Thoracic aorta (tissue), 2 donors: ENCODE measurements at regions not wholly inside any gene's neighbourhood (a gene's known extent, or its start where the extent isn't known, plus 50 kb on each side); places are given as distances from the start of the nearest gene placed in this dataset.
"Not testable (repeated sequence)": the region's sequence is repeated elsewhere in the genome, so short reads cannot be mapped to it uniquely, and the experiment has no call there.

Experiments used
- ATAC-seq: fragments of 150-250 bp; one replicate; pipeline ENCODE4 v1.8.0; 2017; ENCODE audit warnings: low read depth; ENCODE audit not compliant: insufficient number of reproducible peaks, low FRiP score
- DNase-seq: peaks from one replicate; pipeline ENCODE4 v3.0.0-alpha.2; 2020; ENCODE audit warnings: low spot score
- H3K27ac ChIP-seq, 2 donors: fragments of 200-600 bp; sonication (generic); 1 replicate in 1 of 2; 2 replicates in 1 of 2; pipeline ENCODE4 v1.5.1; 2016; ENCODE audit warnings: mild to moderate bottlenecking in 2 of 2, moderate library complexity in 2 of 2
- H3K27me3 ChIP-seq: fragments of 200-600 bp; sonication (generic); replicated peaks from 2 replicates; pipeline ENCODE4 v1.6.0; 2016; ENCODE audit warnings: mild to moderate bottlenecking; ENCODE audit not compliant: insufficient read depth
- H3K36me3 ChIP-seq: fragments of 200-600 bp; sonication (generic); one replicate; pipeline ENCODE4 v1.5.1; 2016
- H3K4me1 ChIP-seq, 2 donors: fragments of 200-600 bp; sonication (generic); 1 replicate in 1 of 2; 2 replicates in 1 of 2; pipeline versions ENCODE4 v1.5.1 to v1.6.0; 2016; ENCODE audit warnings: low read depth in 2 of 2, mild to moderate bottlenecking in 1 of 2; ENCODE audit not compliant: control insufficient read depth in 1 of 2
- H3K4me3 ChIP-seq: fragments of 200-600 bp; sonication (generic); 2 replicates; pipeline ENCODE4 v1.5.1; 2016; ENCODE audit warnings: mild to moderate bottlenecking
- H3K9me3 ChIP-seq: fragments of 200-600 bp; sonication (generic); 2 replicates; pipeline ENCODE4 v1.5.1; 2016
- TF ChIP-seq, protein P1 (sequence below): fragments of 200-600 bp; sonication (generic); IDR thresholded peaks from one replicate; pipeline ENCODE4 v1.5.1; 2019; ENCODE audit warnings: antibody characterized with exemption

DNA sequence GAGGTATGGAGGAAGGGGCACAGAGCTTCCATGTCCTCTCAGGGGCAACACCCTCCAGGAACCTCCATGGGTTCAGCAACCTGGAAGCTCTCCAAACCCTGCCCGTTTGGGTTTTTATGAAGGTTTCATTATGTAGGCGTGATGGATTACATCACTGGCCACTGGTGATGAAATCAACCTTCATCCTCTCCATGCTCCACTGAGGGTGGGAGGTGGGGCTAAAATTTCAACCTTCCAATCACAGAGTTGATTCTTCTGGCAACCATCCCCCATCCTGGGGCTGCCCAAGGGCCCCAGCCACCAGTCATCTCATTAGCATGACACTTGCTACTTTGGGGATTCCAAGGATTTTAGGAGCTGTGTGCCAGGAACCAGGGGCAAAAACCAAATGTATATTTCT lies 90.1 kb downstream of the TEX36 start:
- no peak for ATAC-seq
- Histone ChIP-seq H3K4me3 (no peak overlapping the region), H3K36me3 (no peaks in the 10 kb centered on the region), H3K4me1 (no peaks in the 10 kb centered on the region), H3K9me3 (peaks cover 7% of the 10 kb centered on the region), H3K27ac (no peak overlapping the region), H3K27me3 (no peaks in the 10 kb centered on the region)
- TF ChIP-seq, protein P1, sequence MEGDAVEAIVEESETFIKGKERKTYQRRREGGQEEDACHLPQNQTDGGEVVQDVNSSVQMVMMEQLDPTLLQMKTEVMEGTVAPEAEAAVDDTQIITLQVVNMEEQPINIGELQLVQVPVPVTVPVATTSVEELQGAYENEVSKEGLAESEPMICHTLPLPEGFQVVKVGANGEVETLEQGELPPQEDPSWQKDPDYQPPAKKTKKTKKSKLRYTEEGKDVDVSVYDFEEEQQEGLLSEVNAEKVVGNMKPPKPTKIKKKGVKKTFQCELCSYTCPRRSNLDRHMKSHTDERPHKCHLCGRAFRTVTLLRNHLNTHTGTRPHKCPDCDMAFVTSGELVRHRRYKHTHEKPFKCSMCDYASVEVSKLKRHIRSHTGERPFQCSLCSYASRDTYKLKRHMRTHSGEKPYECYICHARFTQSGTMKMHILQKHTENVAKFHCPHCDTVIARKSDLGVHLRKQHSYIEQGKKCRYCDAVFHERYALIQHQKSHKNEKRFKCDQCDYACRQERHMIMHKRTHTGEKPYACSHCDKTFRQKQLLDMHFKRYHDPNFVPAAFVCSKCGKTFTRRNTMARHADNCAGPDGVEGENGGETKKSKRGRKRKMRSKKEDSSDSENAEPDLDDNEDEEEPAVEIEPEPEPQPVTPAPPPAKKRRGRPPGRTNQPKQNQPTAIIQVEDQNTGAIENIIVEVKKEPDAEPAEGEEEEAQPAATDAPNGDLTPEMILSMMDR, result no peak
- DNase-seq, result no peak

DNA sequence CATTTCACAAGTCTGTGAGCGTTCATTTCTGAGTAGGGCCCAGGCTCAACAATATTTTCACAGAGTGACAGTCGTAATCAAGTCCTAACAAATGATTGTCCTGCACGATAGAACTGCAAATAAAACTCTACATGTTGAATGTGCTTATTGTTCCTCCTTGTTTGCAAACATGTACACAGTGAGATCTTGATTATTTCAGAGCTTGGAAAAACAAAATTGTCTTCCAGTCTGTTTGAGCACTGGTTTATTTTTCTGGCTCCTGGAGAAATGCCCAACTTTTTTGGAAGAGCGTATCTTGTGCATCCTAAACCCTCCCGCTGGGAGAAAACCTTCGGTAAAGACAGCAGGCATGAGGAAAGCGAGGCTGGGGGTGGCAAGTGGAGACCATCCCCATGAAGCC lies 91.1 kb downstream of the TEX36 start:
- H3K4me3 ChIP-seq, result no peak overlapping the region
- H3K27ac ChIP-seq, result no peak overlapping the region
- no peaks in the 10 kb centered on the region for H3K36me3 ChIP-seq
- no peak for DNase-seq
- H3K4me1 ChIP-seq, result no peaks in the 10 kb centered on the region
- no peaks in the 10 kb centered on the region for H3K27me3 ChIP-seq
- TF ChIP-seq, protein P1, result no peak
- peaks cover 7% of the 10 kb centered on the region for H3K9me3 ChIP-seq
- ATAC-seq, result no peak

DNA sequence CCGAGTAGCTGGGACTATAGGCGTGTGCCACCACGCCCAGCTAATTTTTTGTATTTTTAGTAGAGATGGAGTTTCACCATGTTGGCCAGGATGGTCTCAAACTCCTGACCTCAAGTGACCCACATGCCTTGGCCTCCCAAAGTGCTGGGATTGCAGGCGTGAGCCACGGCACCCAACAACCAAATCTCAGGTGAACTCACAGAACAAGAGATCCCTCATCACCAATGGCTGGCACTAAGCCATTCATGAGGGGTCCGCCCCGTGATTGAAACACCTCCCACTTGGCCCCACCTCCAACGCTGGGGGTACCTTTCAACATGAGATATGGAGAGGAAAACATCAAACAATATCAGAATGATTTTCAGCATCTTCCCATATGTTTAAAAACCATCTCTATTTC lies 94.2 kb downstream of the TEX36 start:
- H3K9me3 ChIP-seq, H3K36me3 ChIP-seq, H3K4me1 ChIP-seq, DNase-seq, H3K4me3 ChIP-seq, ATAC-seq, H3K27ac ChIP-seq, H3K27me3 ChIP-seq: not testable (repeated sequence)

DNA sequence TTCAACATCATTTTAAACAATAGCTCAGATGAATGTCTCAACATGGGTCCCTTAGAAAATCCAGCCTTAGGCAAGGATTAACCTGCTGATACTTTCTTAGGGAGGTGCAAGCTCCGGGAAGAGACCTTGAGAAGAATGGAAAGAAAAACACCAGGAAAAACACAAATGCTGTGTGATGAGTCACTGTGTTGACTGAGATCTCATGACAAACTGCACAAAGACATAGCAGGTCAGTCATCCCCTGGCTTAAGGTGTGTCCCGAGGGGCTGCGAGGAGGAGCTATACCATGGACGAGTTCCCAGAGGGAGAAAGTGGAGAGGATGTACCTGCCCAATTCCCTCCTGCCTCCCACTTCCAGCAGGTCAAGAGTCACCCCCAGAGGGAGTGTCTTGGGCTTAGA lies 98.0 kb downstream of the TEX36 start:
- H3K36me3 ChIP-seq, result no peaks in the 10 kb centered on the region
- TF ChIP-seq, protein P1, result no peak
- no peak overlapping the region for H3K27ac ChIP-seq
- H3K27me3 ChIP-seq, result no peaks in the 10 kb centered on the region
- H3K4me3 ChIP-seq, result no peak overlapping the region
- DNase-seq, result no peak
- no peaks in the 10 kb centered on the region for H3K9me3 ChIP-seq
- H3K4me1 ChIP-seq, result no peaks in the 10 kb centered on the region
- no peak for ATAC-seq

DNA sequence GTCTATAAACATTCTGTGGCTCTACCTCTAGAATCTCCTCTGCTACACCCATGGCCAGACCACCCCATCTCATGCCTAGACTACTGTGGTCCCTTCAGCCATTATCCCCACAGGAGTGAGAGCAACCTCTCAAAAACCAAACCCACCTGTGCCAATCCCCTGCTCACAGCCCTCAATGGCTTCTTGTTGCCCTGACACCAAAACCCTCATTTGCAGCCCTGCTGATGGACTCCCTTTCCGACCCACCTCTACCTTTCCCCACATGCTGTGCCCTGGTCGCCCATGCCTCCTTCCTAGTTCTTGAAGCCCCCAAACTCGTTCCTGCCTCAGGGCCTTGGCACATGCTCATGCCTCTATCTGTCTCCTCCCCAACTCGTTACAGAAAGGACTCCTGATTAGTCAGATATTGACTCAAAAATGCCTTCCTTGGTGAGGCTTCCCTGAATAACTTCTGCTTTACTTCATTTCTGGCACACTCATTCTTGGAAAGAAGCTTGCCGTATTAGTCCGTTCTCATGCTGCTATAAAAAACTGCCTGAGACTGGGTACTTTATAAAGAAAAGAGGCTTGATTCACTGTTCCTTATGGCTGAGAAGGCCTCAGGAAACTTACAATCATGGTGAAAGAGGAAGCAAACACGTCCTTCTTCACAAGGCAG lies 104.2 kb downstream of the TEX36 start:
- Histone ChIP-seq H3K27ac (no peak overlapping the region), H3K4me3 (no peak overlapping the region), H3K4me1 (no peaks in the 10 kb centered on the region), H3K9me3 (no peaks in the 10 kb centered on the region), H3K36me3 (no peaks in the 10 kb centered on the region), H3K27me3 (no peaks in the 10 kb centered on the region)
- TF ChIP-seq, protein P1, result no peak
- DNase-seq (no peak), ATAC-seq (no peak)

DNA sequence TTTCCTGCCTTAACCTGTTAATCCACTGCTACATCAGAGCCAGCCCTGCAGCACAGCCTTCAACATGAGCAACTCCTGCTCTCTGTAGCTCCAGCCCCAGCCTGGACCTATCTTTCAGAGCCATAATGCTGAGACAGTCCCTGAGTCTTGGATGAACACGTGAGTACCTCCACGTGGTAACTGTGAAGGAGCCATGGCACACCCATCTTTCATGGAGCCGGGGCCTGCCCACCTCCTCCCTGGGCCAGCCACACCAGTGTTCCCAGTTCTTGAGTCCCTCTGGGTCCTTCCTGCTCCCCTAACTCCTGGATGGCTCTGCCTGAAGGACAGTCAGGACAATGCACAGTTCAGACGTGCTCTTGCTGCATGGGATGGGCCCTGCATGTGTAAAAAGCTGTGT lies 107.1 kb downstream of the TEX36 start:
- Histone ChIP-seq H3K27ac (no peak overlapping the region), H3K4me1 (no peaks in the 10 kb centered on the region), H3K27me3 (no peaks in the 10 kb centered on the region), H3K36me3 (no peaks in the 10 kb centered on the region), H3K4me3 (no peak overlapping the region), H3K9me3 (no peaks in the 10 kb centered on the region)
- no peak for DNase-seq
- TF ChIP-seq, protein P1, result no peak
- no peak for ATAC-seq
